Activated naive CD8-positive, alpha-beta T cell treated with anti-CD3 and anti-CD28 coated beads, Interleukin-2, amount 50 U/mL, for 24 hours (primary cell): ENCODE measurements at regions not wholly inside any gene's neighbourhood (a gene's known extent, or its start where the extent isn't known, plus 50 kb on each side); places are given as distances from the start of the nearest gene placed in this dataset.

ENCODE experiments used
- ATAC-seq: fragments of 150-1000 bp; cut with Tn5 transposase; one replicate; pipeline ENCODE4 v1.10.0; 2021
- DNase-seq: peaks from one replicate; pipeline ENCODE4 v3.0.0; 2021
- H3K27ac Mint-ChIP-seq: one replicate; pipeline ENCODE4 v1.8.0; 2021; ENCODE audit warnings: mild to moderate bottlenecking, mixed read lengths
- H3K27me3 Mint-ChIP-seq: one replicate; pipeline ENCODE4 v1.8.0; 2021; ENCODE audit warnings: mixed read lengths
- H3K36me3 Mint-ChIP-seq: one replicate; pipeline ENCODE4 v1.8.0; 2021; ENCODE audit warnings: low read depth, mixed read lengths
- H3K4me1 Mint-ChIP-seq: one replicate; pipeline ENCODE4 v1.8.0; 2021; ENCODE audit warnings: mixed read lengths
- H3K4me3 Mint-ChIP-seq: one replicate; pipeline ENCODE4 v1.8.0; 2021; ENCODE audit warnings: mild to moderate bottlenecking, moderate library complexity, mixed read lengths
- H3K9me3 Mint-ChIP-seq: one replicate; pipeline ENCODE4 v1.8.0; 2021; ENCODE audit warnings: mixed read lengths

DNA sequence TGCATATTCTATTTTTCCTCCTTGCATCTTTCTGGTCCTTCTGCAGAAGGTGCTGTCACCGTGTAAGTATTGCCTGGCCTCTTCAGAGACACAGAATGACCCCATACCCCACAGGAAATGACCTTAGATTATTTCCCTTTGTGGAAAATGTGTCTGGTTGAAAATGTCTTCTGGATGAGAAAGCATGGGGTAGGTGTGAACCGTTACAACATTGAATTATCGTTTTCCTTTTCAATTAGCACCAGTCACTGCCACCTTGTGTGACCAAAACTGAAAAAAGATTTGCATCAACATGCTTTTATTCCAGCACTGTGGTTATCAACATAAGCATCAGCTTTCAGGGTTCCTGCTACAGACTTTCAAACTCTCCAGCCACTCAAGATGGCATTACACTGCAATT lies 58.0 kb upstream of the CELF2 start:
- no peak for DNase-seq
- Mint-ChIP-seq H3K4me1 (no peaks in the 10 kb centered on the region), H3K27me3 (peaks cover 8% of the 10 kb centered on the region), H3K36me3 (no peaks in the 10 kb centered on the region), H3K27ac (no peak overlapping the region), H3K9me3 (no peaks in the 10 kb centered on the region), H3K4me3 (no peak overlapping the region)
- ATAC-seq: peak; percentile 52

DNA sequence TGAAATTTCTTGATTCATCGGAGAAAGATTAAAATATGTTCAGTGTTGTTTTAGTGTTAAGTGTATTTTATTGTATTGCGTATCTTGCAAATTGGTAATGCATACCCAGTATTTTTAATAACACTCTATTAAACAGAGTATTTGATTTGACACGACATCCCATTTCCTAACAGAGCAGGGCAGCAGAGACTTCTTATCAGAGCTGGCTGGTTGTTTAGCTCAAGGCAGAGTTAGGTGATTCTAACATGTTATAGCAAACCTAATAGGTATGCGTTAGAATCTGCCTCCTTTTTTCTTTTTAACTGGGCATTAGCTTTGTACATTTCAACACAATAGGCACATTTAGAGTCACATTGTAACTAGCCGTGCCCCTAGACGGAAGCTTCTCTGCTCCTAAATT lies 57.1 kb upstream of the CELF2 start:
- no peak overlapping the region for H3K4me3 Mint-ChIP-seq
- no peaks in the 10 kb centered on the region for H3K9me3 Mint-ChIP-seq
- no peaks in the 10 kb centered on the region for H3K36me3 Mint-ChIP-seq
- peaks cover 8% of the 10 kb centered on the region for H3K27me3 Mint-ChIP-seq
- H3K4me1 Mint-ChIP-seq: no peaks in the 10 kb centered on the region
- no peak for DNase-seq
- no peak for ATAC-seq
- H3K27ac Mint-ChIP-seq: no peak overlapping the region

DNA sequence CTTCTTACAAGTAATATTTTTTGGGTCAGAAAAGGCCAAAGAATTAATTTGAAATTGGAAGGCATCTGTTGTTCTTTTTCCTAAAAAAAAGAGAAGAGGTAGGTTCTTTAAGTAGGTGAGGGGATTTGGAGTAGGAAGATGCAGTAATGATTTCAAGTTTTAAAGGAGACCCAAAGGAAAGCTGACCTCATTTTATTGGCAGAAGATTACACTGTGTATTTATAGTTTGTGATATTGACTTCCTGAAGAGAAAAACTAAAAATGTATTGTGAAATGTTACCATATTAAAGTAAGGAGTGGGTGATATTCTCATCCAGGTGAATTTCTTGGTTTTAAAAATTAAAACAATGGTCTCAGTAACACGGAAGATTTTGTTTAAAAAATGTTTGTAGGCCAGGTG lies 56.6 kb upstream of the CELF2 start:
- no peaks in the 10 kb centered on the region for H3K9me3 Mint-ChIP-seq
- H3K27me3 Mint-ChIP-seq: peaks cover 9% of the 10 kb centered on the region
- ATAC-seq (no peak), DNase-seq (no peak)
- H3K27ac Mint-ChIP-seq: no peak overlapping the region
- H3K4me1 Mint-ChIP-seq: no peaks in the 10 kb centered on the region
- no peak overlapping the region for H3K4me3 Mint-ChIP-seq
- no peaks in the 10 kb centered on the region for H3K36me3 Mint-ChIP-seq

DNA sequence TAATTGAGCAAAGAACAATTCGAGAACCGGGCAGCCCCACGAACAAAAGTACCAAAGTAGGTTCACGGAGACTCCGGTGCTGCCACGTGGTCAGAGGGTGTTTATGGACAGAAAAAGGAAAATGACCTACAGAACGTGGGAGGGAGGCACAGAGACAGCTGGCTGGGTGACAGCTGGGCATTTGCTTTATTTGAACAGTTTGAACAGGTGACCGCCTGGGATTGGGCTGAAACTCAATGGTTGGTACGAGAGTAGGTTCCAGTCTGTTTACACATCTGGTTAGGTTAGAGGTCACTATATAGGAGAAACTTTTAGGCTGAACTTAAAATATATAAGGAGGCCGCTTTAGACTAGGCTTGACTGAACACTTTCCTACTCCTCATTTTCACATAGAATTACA lies 50.6 kb upstream of the CELF2 start:
- no peaks in the 10 kb centered on the region for H3K36me3 Mint-ChIP-seq
- no peak overlapping the region for H3K4me3 Mint-ChIP-seq
- H3K27ac Mint-ChIP-seq: no peak overlapping the region
- DNase-seq (no peak), ATAC-seq (no peak)
- no peaks in the 10 kb centered on the region for H3K9me3 Mint-ChIP-seq
- no peaks in the 10 kb centered on the region for H3K4me1 Mint-ChIP-seq
- peaks cover 15% of the 10 kb centered on the region for H3K27me3 Mint-ChIP-seq

DNA sequence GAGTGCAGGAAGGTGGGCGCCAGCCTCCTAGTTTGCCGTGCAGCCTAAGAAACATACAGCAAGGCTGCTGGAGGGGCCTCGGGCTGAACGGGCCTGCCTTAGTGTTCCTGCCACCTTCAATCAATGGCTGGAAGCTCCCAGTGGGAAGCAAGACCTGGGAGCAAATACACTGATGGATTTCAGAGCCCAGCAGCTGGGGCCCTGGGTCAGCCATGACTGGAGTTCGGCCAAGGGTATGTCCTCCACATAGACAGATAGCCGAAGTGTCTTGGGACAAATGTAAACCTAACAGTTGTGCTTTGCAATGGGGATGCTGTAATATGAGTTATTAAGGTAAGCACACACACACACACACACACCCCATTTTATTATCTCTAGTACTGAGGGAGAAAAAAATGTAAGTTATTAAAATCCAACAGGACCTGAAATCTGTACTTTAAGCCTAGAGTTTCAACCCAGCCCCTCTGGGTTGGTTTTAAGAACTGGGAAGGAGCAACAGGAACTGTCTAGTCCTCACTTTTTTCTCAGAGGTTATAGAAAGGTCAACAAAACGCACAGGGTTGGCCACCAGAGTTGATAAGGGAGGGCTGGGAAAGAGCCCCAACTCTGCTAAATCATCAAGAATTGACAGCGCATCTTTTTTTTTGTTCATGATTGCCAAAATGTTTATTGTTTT lies 50.0 kb upstream of the CELF2 start:
- Mint-ChIP-seq H3K36me3 (no peaks in the 10 kb centered on the region), H3K27ac (no peak overlapping the region)
- DNase-seq: no peak

More for the DNA sequence above, 50.0 kb upstream of the CELF2 start:
- H3K9me3 Mint-ChIP-seq: no peaks in the 10 kb centered on the region
- ATAC-seq: no peak
- no peaks in the 10 kb centered on the region for H3K4me1 Mint-ChIP-seq
- H3K4me3 Mint-ChIP-seq: no peak overlapping the region
- peaks cover 20% of the 10 kb centered on the region for H3K27me3 Mint-ChIP-seq
